ENCODE measurements at regions not wholly inside any gene's neighbourhood (a gene's known extent, or its start where the extent isn't known, plus 50 kb on each side); places are given as distances from the start of the nearest gene placed in this dataset.
"Not testable (repeated sequence)": the region's sequence is repeated elsewhere in the genome, so short reads cannot be mapped to it uniquely, and the experiment has no call there.

DNA sequence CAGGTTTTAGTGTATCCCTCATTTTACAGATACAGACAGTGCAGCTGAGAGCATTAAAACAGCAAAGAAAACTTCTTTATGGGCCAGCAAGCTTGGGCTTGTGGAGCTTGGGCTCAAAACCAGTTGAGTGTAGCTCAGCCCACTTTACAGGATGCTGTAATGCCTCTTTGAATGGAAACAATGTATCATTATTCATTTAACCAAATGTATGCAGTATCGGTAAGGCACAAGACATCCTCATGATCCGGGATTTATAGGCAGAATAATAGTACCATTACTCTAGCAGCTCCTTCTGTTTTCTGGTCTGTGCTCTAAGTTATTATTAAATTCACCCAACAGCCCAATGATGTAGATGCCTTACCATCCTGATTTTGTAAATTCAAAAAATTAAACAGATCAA lies 575.1 kb upstream of the CDH7 start:
- Histone ChIP-seq H3K79me1 (ENCODE audit: low read length) (no peaks in the 10 kb centered on the region), H3K4me3 (ENCODE audit: low read depth, low read length) (no peak overlapping the region)

DNA sequence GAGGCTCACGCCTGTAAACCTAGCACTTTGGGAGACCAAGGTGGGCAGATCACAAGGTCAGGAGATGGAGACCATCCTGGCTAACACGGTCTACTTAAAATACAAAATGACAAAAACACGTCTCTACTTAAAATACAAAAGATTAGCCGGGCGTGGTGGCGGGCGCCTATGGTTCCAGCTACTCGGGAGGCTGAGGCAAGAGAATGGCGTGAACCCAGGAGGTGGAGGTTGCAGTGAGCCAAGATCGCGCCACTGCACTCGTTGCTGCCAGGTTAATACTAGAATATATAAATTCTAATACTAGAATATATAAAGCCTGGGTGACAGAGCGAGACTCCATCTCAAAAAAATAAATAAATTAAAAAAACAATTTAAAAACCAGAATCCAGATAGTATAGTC lies 588.7 kb upstream of the CDH7 start:
- H3K4me2 ChIP-seq (ENCODE audit: low read length); H2BK120ac ChIP-seq (ENCODE audit: insufficient read depth, low read length, poor library complexity); H4K91ac ChIP-seq (ENCODE audit: low read depth, low read length); H3K14ac ChIP-seq (ENCODE audit: low read length); H2AK5ac ChIP-seq (ENCODE audit: low read length); H3K27me3 ChIP-seq (ENCODE audit: insufficient read depth, low read length); H3K4ac ChIP-seq (ENCODE audit: low read depth, low read length); H2AFZ ChIP-seq (ENCODE audit: insufficient read depth, low read length, poor library complexity); H4K12ac ChIP-seq (ENCODE audit: low read depth, low read length); H2BK5ac ChIP-seq (ENCODE audit: low read depth, low read length, poor library complexity); H3K4me3 ChIP-seq (ENCODE audit: low read depth, low read length); H3K36me3 ChIP-seq (ENCODE audit: control insufficient read depth in 1 of 2, insufficient read depth in 2 of 2, low read length in 2 of 2); H3K9me3 ChIP-seq (ENCODE audit: insufficient read depth, low read depth, low read length); H3K4me1 ChIP-seq (ENCODE audit: control insufficient read depth in 1 of 2, insufficient read depth in 2 of 2, low read length in 2 of 2); H3K27ac ChIP-seq (ENCODE audit: low read depth, low read length); H3K79me2 ChIP-seq (ENCODE audit: control insufficient read depth, insufficient read depth, low read length, poor library complexity); H3K23ac ChIP-seq (ENCODE audit: low read length); H2BK12ac ChIP-seq (ENCODE audit: low read length); H3K79me1 ChIP-seq (ENCODE audit: low read length); H3K18ac ChIP-seq (ENCODE audit: low read length); H4K8ac ChIP-seq (ENCODE audit: low read depth, low read length); H3K9ac ChIP-seq (ENCODE audit: low read length); DNase-seq: not testable (repeated sequence)
- WGBS (ENCODE audit: extremely low coverage, insufficient coverage, insufficient read length), result no CpG with 5 or more reads among the region's 13 CpGs

More for the DNA sequence above, 575.1 kb upstream of the CDH7 start:
- H4K91ac ChIP-seq (ENCODE audit: low read depth, low read length), result no peak overlapping the region
- DNase-seq, result no peak
- H3K14ac ChIP-seq (ENCODE audit: low read length), result no peak overlapping the region
- no peak overlapping the region for H3K27ac ChIP-seq (ENCODE audit: low read depth, low read length)
- no peak overlapping the region for H2AFZ ChIP-seq (ENCODE audit: insufficient read depth, low read length, poor library complexity)
- H3K18ac ChIP-seq (ENCODE audit: low read length), result no peak overlapping the region
- H4K8ac ChIP-seq (ENCODE audit: low read depth, low read length), result no peak overlapping the region
- WGBS (ENCODE audit: extremely low coverage, insufficient coverage, insufficient read length), result no CpG with 5 or more reads among the region's 2 CpGs
- H3K79me2 ChIP-seq (ENCODE audit: control insufficient read depth, insufficient read depth, low read length, poor library complexity), result no peaks in the 10 kb centered on the region
- H4K12ac ChIP-seq (ENCODE audit: low read depth, low read length), result no peak overlapping the region
- H3K27me3 ChIP-seq (ENCODE audit: insufficient read depth, low read length), result no peaks in the 10 kb centered on the region
- no peak overlapping the region for H3K23ac ChIP-seq (ENCODE audit: low read length)
- no peak overlapping the region for H3K4ac ChIP-seq (ENCODE audit: low read depth, low read length)
- H2BK120ac ChIP-seq (ENCODE audit: insufficient read depth, low read length, poor library complexity), result no peak overlapping the region
- no peak overlapping the region for H3K9ac ChIP-seq (ENCODE audit: low read length)
- H3K4me1 ChIP-seq (ENCODE audit: control insufficient read depth in 1 of 2, insufficient read depth in 2 of 2, low read length in 2 of 2), result no peaks in the 10 kb centered on the region
- H2AK5ac ChIP-seq (ENCODE audit: low read length), result no peak overlapping the region
- H3K4me2 ChIP-seq (ENCODE audit: low read length), result no peak overlapping the region
- no peaks in the 10 kb centered on the region for H3K36me3 ChIP-seq (ENCODE audit: control insufficient read depth in 1 of 2, insufficient read depth in 2 of 2, low read length in 2 of 2)
- H2BK12ac ChIP-seq (ENCODE audit: low read length), result no peak overlapping the region
- no peaks in the 10 kb centered on the region for H3K9me3 ChIP-seq (ENCODE audit: insufficient read depth, low read depth, low read length)
- no peak overlapping the region for H2BK5ac ChIP-seq (ENCODE audit: low read depth, low read length, poor library complexity)

DNA sequence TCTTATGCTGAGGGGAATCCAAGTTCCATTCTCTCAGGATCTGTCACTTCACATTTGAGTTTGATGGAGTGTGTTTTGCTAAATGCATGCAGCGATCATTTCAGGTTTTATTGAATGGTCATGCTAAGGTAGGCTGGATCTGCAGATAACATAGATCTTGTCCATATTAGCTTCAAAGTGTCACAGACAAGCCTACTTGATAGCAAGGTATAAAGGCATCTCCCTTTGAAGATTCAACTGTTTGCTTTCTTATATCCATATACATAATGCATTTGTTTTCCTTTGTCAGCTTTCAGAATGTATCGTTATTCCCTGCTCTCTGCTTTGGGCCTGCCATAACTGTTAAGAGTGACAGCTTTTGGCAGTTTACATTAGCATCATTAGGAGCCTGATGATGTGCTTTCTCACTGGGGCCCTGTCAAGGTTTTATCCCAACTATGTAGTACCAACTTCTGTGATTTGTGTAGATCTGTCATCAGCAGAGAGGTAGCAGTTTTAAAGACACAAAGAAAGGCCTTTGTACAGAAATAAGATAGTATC lies 604.3 kb upstream of the CDH7 start:
- Histone ChIP-seq H3K23ac (ENCODE audit: low read length) (no peak overlapping the region), H3K79me2 (ENCODE audit: control insufficient read depth, insufficient read depth, low read length, poor library complexity) (no peaks in the 10 kb centered on the region), H2BK12ac (ENCODE audit: low read length) (no peak overlapping the region), H3K9ac (ENCODE audit: low read length) (no peak overlapping the region), H3K4ac (ENCODE audit: low read depth, low read length) (no peak overlapping the region), H3K27ac (ENCODE audit: low read depth, low read length) (no peak overlapping the region), H3K9me3 (ENCODE audit: insufficient read depth, low read depth, low read length) (no peaks in the 10 kb centered on the region), H4K12ac (ENCODE audit: low read depth, low read length) (no peak overlapping the region), H3K14ac (ENCODE audit: low read length) (no peak overlapping the region), H3K36me3 (ENCODE audit: control insufficient read depth in 1 of 2, insufficient read depth in 2 of 2, low read length in 2 of 2) (no peaks in the 10 kb centered on the region), H3K79me1 (ENCODE audit: low read length) (no peaks in the 10 kb centered on the region), H2AFZ (ENCODE audit: insufficient read depth, low read length, poor library complexity) (no peak overlapping the region), H3K27me3 (ENCODE audit: insufficient read depth, low read length) (no peaks in the 10 kb centered on the region), H3K4me2 (ENCODE audit: low read length) (no peak overlapping the region), H4K91ac (ENCODE audit: low read depth, low read length) (no peak overlapping the region), H2BK120ac (ENCODE audit: insufficient read depth, low read length, poor library complexity) (no peak overlapping the region), H2AK5ac (ENCODE audit: low read length) (no peak overlapping the region), H3K4me1 (ENCODE audit: control insufficient read depth in 1 of 2, insufficient read depth in 2 of 2, low read length in 2 of 2) (no peaks in the 10 kb centered on the region), H3K18ac (ENCODE audit: low read length) (no peak overlapping the region), H3K4me3 (ENCODE audit: low read depth, low read length) (no peak overlapping the region), H2BK5ac (ENCODE audit: low read depth, low read length, poor library complexity) (no peak overlapping the region), H4K8ac (ENCODE audit: low read depth, low read length) (no peak overlapping the region)
- WGBS (ENCODE audit: extremely low coverage, insufficient coverage, insufficient read length), result no CpG with 5 or more reads among the region's 2 CpGs
- no peak for DNase-seq

DNA sequence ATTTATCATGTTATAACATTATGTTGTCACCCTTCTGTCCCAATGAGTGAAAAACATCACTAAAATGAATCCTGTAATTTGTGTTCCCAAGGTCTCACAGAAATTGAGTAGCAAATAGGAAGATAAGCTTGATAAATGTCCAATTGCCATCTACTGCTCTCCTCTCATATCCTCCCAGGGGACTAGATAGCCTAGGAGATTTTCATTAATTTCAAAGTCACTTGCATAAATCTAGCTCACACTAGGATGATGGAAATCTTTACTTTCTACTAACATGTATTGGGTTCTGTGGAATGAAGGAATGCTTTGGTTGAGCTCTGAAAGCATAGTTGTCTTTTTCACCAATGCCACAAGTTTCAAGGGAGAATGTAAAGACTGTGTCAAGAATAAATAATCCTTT lies 605.5 kb upstream of the CDH7 start:
- no peak overlapping the region for H2BK5ac ChIP-seq (ENCODE audit: low read depth, low read length, poor library complexity)
- H2AK5ac ChIP-seq (ENCODE audit: low read length), result no peak overlapping the region
- H3K18ac ChIP-seq (ENCODE audit: low read length), result no peak overlapping the region
- H2BK120ac ChIP-seq (ENCODE audit: insufficient read depth, low read length, poor library complexity), result no peak overlapping the region
- H3K27me3 ChIP-seq (ENCODE audit: insufficient read depth, low read length), result no peaks in the 10 kb centered on the region
- H4K8ac ChIP-seq (ENCODE audit: low read depth, low read length), result no peak overlapping the region
- H4K12ac ChIP-seq (ENCODE audit: low read depth, low read length), result no peak overlapping the region
- H3K9me3 ChIP-seq (ENCODE audit: insufficient read depth, low read depth, low read length), result no peaks in the 10 kb centered on the region
- no peaks in the 10 kb centered on the region for H3K79me1 ChIP-seq (ENCODE audit: low read length)
- no peak overlapping the region for H3K4me3 ChIP-seq (ENCODE audit: low read depth, low read length)
- no peak overlapping the region for H3K23ac ChIP-seq (ENCODE audit: low read length)
- H3K27ac ChIP-seq (ENCODE audit: low read depth, low read length), result no peak overlapping the region
- DNase-seq, result no peak
- no peak overlapping the region for H4K91ac ChIP-seq (ENCODE audit: low read depth, low read length)
- H3K4me2 ChIP-seq (ENCODE audit: low read length), result no peak overlapping the region
- no peak overlapping the region for H2BK12ac ChIP-seq (ENCODE audit: low read length)
- no peak overlapping the region for H2AFZ ChIP-seq (ENCODE audit: insufficient read depth, low read length, poor library complexity)
- no peak overlapping the region for H3K4ac ChIP-seq (ENCODE audit: low read depth, low read length)
- no peaks in the 10 kb centered on the region for H3K36me3 ChIP-seq (ENCODE audit: control insufficient read depth in 1 of 2, insufficient read depth in 2 of 2, low read length in 2 of 2)
- no peaks in the 10 kb centered on the region for H3K4me1 ChIP-seq (ENCODE audit: control insufficient read depth in 1 of 2, insufficient read depth in 2 of 2, low read length in 2 of 2)
- no peak overlapping the region for H3K9ac ChIP-seq (ENCODE audit: low read length)
- H3K14ac ChIP-seq (ENCODE audit: low read length), result no peak overlapping the region
- H3K79me2 ChIP-seq (ENCODE audit: control insufficient read depth, insufficient read depth, low read length, poor library complexity), result no peaks in the 10 kb centered on the region

Measured in trophoblast cell (in vitro differentiated cells and primary cell).